WTC11 (cell line): ENCODE measurements at regions not wholly inside any gene's neighbourhood (a gene's known extent, or its start where the extent isn't known, plus 50 kb on each side); places are given as distances from the start of the nearest gene placed in this dataset.

ENCODE experiments used
- ATAC-seq: fragments of 200-7000 bp; cut with Tn5 transposase; 2 replicates; pipeline ENCODE4 v1.10.0; 2021; ENCODE audit warnings: mild to moderate bottlenecking, moderate library complexity
- CTCF ChIA-PET: fragments of 300-600 bp; sonication (Branson Sonifier 250); formaldehyde crosslinking; loops from one replicate; lab custom pipeline; 2021; ENCODE audit warnings: antibody characterized with exemption; lab: Charles Lee
- POLR2A ChIA-PET: fragments of 350-600 bp; sonication (Branson Sonifier 250); formaldehyde crosslinking; loops from one replicate; lab custom pipeline; 2021; ENCODE audit warnings: antibody characterized with exemption; lab: Charles Lee
- DNase-seq: peaks from one replicate; pipeline ENCODE4 v3.0.0; 2021; ENCODE audit warnings: low spot score
- H3K27ac Mint-ChIP-seq: 2 replicates; pipeline ENCODE4 v1.8.0; 2021; ENCODE audit warnings: mixed read lengths
- H3K27me3 Mint-ChIP-seq: 2 replicates; pipeline ENCODE4 v1.8.0; 2021; ENCODE audit warnings: low read depth, mild to moderate bottlenecking, moderate library complexity, mixed read lengths
- H3K36me3 Mint-ChIP-seq: 2 replicates; pipeline ENCODE4 v1.8.0; 2021; ENCODE audit warnings: mixed read lengths
- H3K4me1 Mint-ChIP-seq: 2 replicates; pipeline ENCODE4 v1.8.0; 2022; ENCODE audit warnings: mixed read lengths
- H3K4me3 Mint-ChIP-seq: 2 replicates; pipeline ENCODE4 v1.8.0; 2021; ENCODE audit warnings: mild to moderate bottlenecking, moderate library complexity, mixed read lengths
- H3K9me3 Mint-ChIP-seq: 2 replicates; pipeline ENCODE4 v1.8.0; 2021; ENCODE audit warnings: mixed read lengths
- ATF1 ChIP-seq: sonication (generic); formaldehyde crosslinking; IDR thresholded peaks from 2 replicates; pipeline ENCODE4 v1.8.1; 2023; ENCODE audit warnings: mild to moderate bottlenecking, moderate library complexity, missing genetic modification reagents
- ATF6 ChIP-seq: sonication (generic); formaldehyde crosslinking; IDR thresholded peaks from 2 replicates; pipeline ENCODE4 v1.8.1; 2023; ENCODE audit warnings: mild to moderate bottlenecking, missing genetic modification reagents
- CREM ChIP-seq: sonication (generic); formaldehyde crosslinking; IDR thresholded peaks from 2 replicates; pipeline ENCODE4 v1.8.1; 2022; ENCODE audit warnings: mild to moderate bottlenecking, missing genetic modification reagents, moderate library complexity
- ELF4 ChIP-seq: sonication (generic); formaldehyde crosslinking; IDR thresholded peaks from 2 replicates; pipeline ENCODE4 v1.8.1; 2022; ENCODE audit warnings: low read depth, mild to moderate bottlenecking, moderate library complexity, missing genetic modification reagents
- EMX1 ChIP-seq: fragments of 250-450 bp; sonication (Bioruptor Pico); IDR thresholded peaks from 2 replicates; pipeline ENCODE4 v1.8.0; 2021; ENCODE audit warnings: mild to moderate bottlenecking
- FOXK1 ChIP-seq: sonication (generic); formaldehyde crosslinking; IDR thresholded peaks from 2 replicates; pipeline ENCODE4 v1.8.0; 2022; ENCODE audit warnings: mild to moderate bottlenecking, moderate library complexity, missing genetic modification reagents
- GRHL2 ChIP-seq: fragments of 250-450 bp; sonication (Bioruptor Pico); IDR thresholded peaks from 2 replicates; pipeline ENCODE4 v1.8.0; 2022; ENCODE audit warnings: mild to moderate bottlenecking, moderate library complexity; ENCODE audit not compliant: insufficient replicate concordance, severe bottlenecking
- IRF2 ChIP-seq: sonication (generic); formaldehyde crosslinking; IDR thresholded peaks from 2 replicates; pipeline ENCODE4 v1.8.0; 2022; ENCODE audit warnings: low read depth, missing genetic modification reagents, borderline replicate concordance
- MLX ChIP-seq: sonication (generic); formaldehyde crosslinking; IDR thresholded peaks from 2 replicates; pipeline ENCODE4 v1.8.1; 2023; ENCODE audit warnings: mild to moderate bottlenecking, missing genetic modification reagents, moderate library complexity
- MXD4 ChIP-seq: fragments of 250-450 bp; sonication (Bioruptor Pico); IDR thresholded peaks from 2 replicates; pipeline ENCODE4 v1.8.0; 2021; ENCODE audit warnings: mild to moderate bottlenecking, moderate library complexity, borderline replicate concordance
- TEAD1 ChIP-seq: sonication (generic); formaldehyde crosslinking; IDR thresholded peaks from 2 replicates; pipeline ENCODE4 v1.8.0; 2022; ENCODE audit warnings: mild to moderate bottlenecking, missing genetic modification reagents
- TP53 ChIP-seq: sonication (generic); formaldehyde crosslinking; IDR thresholded peaks from 2 replicates; pipeline ENCODE4 v1.8.1; 2023; ENCODE audit warnings: mild to moderate bottlenecking, missing genetic modification reagents
- USF1 ChIP-seq: sonication (generic); formaldehyde crosslinking; IDR thresholded peaks from 2 replicates; pipeline ENCODE4 v1.8.0; 2022; ENCODE audit warnings: mild to moderate bottlenecking, missing genetic modification reagents
- ZNF232 ChIP-seq: sonication (generic); formaldehyde crosslinking; IDR thresholded peaks from 2 replicates; pipeline ENCODE4 v1.8.0; 2022; ENCODE audit warnings: mild to moderate bottlenecking, missing genetic modification reagents
- TF ChIP-seq, protein P1 (sequence below): sonication (generic); formaldehyde crosslinking; IDR thresholded peaks from 2 replicates; pipeline ENCODE4 v1.8.1; 2022; ENCODE audit warnings: mild to moderate bottlenecking, moderate library complexity, missing genetic modification reagents
- TF ChIP-seq, protein P2 (sequence below): sonication (generic); formaldehyde crosslinking; IDR thresholded peaks from 2 replicates; pipeline ENCODE4 v1.8.1; 2022; ENCODE audit warnings: missing genetic modification reagents, borderline replicate concordance
- TF ChIP-seq, protein P3 (sequence below): sonication (generic); formaldehyde crosslinking; IDR thresholded peaks from 2 replicates; pipeline ENCODE4 v1.8.1; 2023; ENCODE audit warnings: mild to moderate bottlenecking, moderate library complexity, missing genetic modification reagents
- TF ChIP-seq, protein P4 (sequence below): sonication (generic); formaldehyde crosslinking; IDR thresholded peaks from 2 replicates; pipeline ENCODE4 v1.8.1; 2022; ENCODE audit warnings: mild to moderate bottlenecking, missing genetic modification reagents, moderate library complexity, borderline replicate concordance

GRCh38 chr13:72424059-72424458, 303.4 kb downstream of the MZT1 start:
- Mint-ChIP-seq H3K9me3 (no peaks in the 10 kb centered on the region), H3K4me1 (no peaks in the 10 kb centered on the region), H3K36me3 (no peaks in the 10 kb centered on the region), H3K27me3 (no peaks in the 10 kb centered on the region), H3K4me3 (no peak overlapping the region), H3K27ac (no peak overlapping the region)
- ATAC-seq: no peak; the same call in 1 of the 2 replicates
- no peak for DNase-seq
- CTCF ChIA-PET: no interaction called here
- TF ChIP-seq, protein P1, sequence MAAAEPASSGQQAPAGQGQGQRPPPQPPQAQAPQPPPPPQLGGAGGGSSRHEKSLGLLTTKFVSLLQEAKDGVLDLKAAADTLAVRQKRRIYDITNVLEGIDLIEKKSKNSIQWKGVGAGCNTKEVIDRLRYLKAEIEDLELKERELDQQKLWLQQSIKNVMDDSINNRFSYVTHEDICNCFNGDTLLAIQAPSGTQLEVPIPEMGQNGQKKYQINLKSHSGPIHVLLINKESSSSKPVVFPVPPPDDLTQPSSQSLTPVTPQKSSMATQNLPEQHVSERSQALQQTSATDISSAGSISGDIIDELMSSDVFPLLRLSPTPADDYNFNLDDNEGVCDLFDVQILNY (CRISPR knock-in tag): no peak
- TF ChIP-seq TP53 (CRISPR knock-in tag) (no peak), IRF2 (CRISPR knock-in tag) (no peak), ATF6 (CRISPR knock-in tag) (no peak), ELF4 (CRISPR knock-in tag) (no peak), CREM (CRISPR knock-in tag) (no peak), MLX (CRISPR knock-in tag) (no peak), USF1 (CRISPR knock-in tag) (no peak), GRHL2 (CRISPR knock-in tag) (no peak), EMX1 (CRISPR knock-in tag) (no peak), TEAD1 (CRISPR knock-in tag) (no peak), MXD4 (CRISPR knock-in tag) (no peak), FOXK1 (no peak), ZNF232 (no peak), ATF1 (CRISPR knock-in tag) (no peak)
- TF ChIP-seq, protein P2, sequence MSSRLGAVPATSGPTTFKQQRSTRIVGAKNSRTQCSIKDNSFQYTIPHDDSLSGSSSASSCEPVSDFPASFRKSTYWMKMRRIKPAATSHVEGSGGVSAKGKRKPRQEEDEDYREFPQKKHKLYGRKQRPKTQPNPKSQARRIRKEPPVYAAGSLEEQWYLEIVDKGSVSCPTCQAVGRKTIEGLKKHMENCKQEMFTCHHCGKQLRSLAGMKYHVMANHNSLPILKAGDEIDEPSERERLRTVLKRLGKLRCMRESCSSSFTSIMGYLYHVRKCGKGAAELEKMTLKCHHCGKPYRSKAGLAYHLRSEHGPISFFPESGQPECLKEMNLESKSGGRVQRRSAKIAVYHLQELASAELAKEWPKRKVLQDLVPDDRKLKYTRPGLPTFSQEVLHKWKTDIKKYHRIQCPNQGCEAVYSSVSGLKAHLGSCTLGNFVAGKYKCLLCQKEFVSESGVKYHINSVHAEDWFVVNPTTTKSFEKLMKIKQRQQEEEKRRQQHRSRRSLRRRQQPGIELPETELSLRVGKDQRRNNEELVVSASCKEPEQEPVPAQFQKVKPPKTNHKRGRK (CRISPR knock-in tag): no peak
- TF ChIP-seq, protein P3, sequence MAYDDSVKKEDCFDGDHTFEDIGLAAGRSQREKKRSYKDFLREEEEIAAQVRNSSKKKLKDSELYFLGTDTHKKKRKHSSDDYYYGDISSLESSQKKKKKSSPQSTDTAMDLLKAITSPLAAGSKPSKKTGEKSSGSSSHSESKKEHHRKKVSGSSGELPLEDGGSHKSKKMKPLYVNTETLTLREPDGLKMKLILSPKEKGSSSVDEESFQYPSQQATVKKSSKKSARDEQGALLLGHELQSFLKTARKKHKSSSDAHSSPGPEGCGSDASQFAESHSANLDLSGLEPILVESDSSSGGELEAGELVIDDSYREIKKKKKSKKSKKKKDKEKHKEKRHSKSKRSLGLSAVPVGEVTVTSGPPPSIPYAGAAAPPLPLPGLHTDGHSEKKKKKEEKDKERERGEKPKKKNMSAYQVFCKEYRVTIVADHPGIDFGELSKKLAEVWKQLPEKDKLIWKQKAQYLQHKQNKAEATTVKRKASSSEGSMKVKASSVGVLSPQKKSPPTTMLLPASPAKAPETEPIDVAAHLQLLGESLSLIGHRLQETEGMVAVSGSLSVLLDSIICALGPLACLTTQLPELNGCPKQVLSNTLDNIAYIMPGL (CRISPR knock-in tag): no peak
- TF ChIP-seq, protein P4, sequence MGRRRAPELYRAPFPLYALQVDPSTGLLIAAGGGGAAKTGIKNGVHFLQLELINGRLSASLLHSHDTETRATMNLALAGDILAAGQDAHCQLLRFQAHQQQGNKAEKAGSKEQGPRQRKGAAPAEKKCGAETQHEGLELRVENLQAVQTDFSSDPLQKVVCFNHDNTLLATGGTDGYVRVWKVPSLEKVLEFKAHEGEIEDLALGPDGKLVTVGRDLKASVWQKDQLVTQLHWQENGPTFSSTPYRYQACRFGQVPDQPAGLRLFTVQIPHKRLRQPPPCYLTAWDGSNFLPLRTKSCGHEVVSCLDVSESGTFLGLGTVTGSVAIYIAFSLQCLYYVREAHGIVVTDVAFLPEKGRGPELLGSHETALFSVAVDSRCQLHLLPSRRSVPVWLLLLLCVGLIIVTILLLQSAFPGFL (CRISPR knock-in tag): no peak
- POLR2A ChIA-PET: no interaction called here
